GM10266 (cell line): ENCODE measurements at regions not wholly inside any gene's neighbourhood (a gene's known extent, or its start where the extent isn't known, plus 50 kb on each side); places are given as distances from the start of the nearest gene placed in this dataset.

Experiments
- DNase-seq: peaks from one replicate; pipeline ENCODE4 v3.0.0; 2012; ENCODE audit errors: extremely low spot score
- TF ChIP-seq, protein P1 (sequence below): IDR thresholded peaks from 2 replicates; pipeline ENCODE4 v1.5.1; 2012; ENCODE audit warnings: mild to moderate bottlenecking, low read depth; ENCODE audit not compliant: control insufficient read depth, insufficient read depth; ENCODE audit errors: missing control alignments

- TF ChIP-seq, protein P1, sequence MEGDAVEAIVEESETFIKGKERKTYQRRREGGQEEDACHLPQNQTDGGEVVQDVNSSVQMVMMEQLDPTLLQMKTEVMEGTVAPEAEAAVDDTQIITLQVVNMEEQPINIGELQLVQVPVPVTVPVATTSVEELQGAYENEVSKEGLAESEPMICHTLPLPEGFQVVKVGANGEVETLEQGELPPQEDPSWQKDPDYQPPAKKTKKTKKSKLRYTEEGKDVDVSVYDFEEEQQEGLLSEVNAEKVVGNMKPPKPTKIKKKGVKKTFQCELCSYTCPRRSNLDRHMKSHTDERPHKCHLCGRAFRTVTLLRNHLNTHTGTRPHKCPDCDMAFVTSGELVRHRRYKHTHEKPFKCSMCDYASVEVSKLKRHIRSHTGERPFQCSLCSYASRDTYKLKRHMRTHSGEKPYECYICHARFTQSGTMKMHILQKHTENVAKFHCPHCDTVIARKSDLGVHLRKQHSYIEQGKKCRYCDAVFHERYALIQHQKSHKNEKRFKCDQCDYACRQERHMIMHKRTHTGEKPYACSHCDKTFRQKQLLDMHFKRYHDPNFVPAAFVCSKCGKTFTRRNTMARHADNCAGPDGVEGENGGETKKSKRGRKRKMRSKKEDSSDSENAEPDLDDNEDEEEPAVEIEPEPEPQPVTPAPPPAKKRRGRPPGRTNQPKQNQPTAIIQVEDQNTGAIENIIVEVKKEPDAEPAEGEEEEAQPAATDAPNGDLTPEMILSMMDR, result no peak
- no peak for DNase-seq
Measured at GRCh38 chr2:9069543-9069942, 66.1 kb upstream of the MBOAT2 start.

GRCh38 chr2:9065901-9066300 is 62.4 kb upstream of the MBOAT2 start:
- TF ChIP-seq, protein P1, result no peak
- no peak for DNase-seq

DNA sequence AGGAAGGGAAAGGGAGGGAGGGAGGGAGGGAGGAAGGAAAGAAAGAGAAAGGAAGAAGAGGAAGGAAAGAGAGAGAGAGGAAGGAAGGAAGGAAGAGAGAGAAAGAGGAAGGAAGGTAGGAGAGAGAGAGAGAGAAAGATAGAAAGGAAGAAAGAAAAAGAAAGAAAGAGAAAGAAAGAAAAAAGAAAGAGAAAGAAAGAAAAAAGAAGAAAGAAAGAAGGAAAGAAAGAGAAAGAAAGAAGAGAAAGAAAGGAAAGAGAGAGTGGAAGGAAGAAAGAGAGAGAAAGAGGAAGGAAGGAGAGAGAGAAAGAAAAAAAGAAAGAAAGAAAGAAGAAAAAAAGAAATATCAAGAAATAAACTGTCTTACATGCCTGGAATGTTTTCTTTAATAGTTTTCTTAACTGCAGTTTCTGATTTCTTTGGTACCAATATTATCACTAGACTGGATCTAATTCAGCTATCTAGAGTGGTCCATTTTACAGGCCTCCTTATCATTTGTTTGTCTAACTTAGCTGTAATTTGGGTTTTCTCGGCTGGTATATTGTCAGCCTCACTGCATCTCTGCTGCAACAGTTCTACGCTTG is 59.6 kb upstream of the MBOAT2 start:
- DNase-seq, result no peak
- TF ChIP-seq, protein P1, result no peak

- DNase-seq, result no peak
- TF ChIP-seq, protein P1, result no peak
Measured at GRCh38 chr2:9060819-9061218, 57.3 kb upstream of the MBOAT2 start.

DNA sequence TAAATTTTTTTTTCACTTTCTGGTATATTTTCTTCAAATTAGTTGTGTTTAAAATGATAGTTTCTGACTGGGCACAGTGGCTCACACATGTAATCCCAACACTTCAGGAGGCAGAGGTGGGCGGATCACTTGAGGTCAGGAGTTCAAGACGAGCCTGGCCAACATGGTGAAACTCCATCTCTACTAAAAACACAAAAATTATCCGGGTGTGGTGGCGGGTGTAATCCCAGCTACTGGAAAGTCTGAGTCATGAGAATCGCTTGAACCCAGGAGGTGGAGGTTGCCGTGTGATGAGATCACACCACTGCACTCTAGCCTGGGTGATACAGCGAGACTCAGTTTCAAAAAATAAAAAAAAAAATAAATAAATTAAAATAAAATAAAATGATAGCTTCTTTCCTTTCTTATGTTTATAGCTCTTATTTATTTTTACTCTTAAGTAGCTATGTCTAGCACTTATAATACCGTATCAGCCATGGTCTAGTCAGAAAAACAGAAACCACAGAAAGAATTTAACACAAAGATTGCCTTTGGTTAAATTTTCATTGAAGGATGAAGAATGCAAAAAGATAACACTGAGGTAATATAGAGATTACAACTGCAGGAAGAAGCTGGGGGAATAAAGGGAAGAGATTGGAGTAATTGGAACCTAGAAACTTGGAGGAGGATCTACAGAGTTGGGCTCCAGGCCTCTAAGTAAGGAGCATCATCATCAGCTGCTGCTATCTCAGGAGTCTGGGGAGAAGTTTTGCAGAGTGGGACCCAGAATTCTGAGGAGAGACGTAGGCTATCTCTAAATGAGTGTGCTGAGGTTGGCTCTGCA is 54.7 kb upstream of the MBOAT2 start:
- TF ChIP-seq, protein P1, result no peak
- no peak for DNase-seq

GRCh38 chr2:9055471-9055870 is 52.0 kb upstream of the MBOAT2 start:
- DNase-seq, result no peak
- TF ChIP-seq, protein P1, result no peak

DNA sequence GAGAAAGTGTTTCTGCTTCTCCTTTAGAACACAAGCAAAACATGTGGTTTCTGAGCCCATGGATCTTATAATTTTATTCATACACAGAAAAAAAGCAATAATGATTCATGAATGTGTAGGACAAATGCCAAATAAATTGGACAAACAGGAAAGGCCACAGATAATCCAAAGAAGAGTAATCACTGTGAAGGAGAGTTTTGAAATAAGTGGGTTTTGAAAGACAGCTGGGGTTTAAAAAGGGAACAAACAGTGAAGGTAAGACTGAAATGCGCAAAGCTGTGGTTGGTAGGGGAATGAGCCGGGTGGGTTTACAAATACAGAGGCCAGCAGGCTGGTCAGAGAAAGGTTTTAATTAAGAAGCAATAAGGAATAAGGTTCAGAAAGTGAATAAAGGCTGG is 50.0 kb upstream of the MBOAT2 start:
- DNase-seq, result no peak
- TF ChIP-seq, protein P1, result no peak
